Stimulated activated CD4-positive, alpha-beta T cell treated with anti-CD3 and anti-CD28 coated beads, Interleukin-1b, Interleukin-23, amount 100 ng/mL, for 48 hours (primary cell): ENCODE measurements at regions not wholly inside any gene's neighbourhood (a gene's known extent, or its start where the extent isn't known, plus 50 kb on each side); places are given as distances from the start of the nearest gene placed in this dataset.

Experiments
- DNase-seq: peaks from one replicate; pipeline ENCODE4 v3.0.0-alpha.2; 2020

DNA sequence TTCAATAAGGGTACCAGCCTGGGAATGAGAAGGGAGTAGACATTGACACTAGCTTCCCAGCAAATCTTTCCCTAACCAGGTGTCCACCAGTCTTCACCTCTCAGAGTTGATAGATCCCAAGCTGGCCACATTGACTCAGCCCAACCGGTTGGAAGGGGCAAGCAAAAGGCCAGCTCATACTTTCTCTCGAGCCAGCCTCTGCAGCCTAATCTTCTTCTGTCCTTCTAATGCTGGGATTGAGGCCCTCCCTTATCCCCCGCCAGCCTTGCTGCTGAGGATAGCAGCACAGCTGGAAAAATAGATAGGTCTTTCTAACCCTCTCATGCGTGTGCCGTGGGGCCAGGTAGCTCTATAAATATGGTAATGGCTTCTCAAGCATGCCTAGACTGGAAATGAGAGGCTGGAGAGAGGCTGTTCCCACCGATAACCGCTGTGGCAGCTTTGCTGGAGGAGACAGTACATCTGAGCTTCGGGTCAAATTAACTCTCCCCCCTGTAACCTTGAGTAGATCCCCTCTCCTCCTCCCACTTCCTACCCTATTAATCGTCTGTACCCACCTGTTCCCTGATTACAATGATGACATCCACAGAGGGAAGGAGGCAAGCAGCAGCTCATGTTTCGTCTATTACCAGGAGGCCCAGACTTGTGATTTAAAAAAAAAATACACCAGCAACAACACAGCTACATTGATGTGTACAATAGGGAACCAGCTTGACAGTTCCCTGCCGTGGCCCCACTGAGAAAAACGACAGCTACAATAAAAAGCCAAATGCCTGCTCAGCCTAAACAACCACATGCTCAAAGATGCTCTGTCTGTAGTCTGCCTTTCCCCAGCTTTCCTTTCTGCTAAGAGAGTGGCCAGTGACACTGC, 219.9 kb upstream of the BRINP1 start:
- DNase-seq, result no peak

DNA sequence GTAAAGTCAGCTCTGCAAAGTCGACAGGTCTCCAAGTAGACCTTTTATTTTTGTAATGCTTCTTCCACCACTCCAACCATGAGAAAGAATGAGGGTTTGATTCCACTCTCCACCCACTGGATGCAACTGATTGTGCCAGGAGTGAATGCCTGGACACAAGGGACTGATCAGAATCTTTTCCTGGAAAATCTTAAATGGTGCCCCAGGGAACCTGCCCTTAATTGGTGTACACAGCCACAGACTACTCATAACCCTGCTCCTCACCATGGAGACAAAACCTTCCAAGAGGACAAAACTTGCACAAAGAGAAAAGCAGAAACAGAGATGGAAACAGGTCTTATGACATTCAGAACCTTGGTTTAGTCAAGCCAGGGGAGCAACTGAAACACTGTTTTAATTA, 208.6 kb upstream of the BRINP1 start:
- DNase-seq, result no peak

DNA sequence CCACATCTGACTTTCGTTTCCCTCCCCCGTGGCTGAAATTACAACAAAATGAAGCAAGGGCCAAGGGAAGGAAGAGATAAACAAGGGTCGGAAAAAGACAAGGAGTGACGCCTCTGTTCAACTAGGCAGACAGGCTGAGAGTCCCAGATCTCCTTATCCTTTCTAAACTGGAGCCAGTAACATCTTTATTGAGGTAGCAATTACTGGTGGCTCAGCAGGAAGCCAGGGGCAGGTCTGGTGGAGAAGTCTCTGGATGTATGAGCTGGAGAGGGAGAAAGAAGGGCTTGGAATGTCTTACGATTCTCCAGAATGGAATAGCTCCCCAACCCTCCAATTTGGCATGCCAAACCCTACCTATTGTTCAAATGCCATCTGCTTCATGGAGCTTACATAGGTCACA, 190.8 kb upstream of the BRINP1 start:
- no peak for DNase-seq

DNA sequence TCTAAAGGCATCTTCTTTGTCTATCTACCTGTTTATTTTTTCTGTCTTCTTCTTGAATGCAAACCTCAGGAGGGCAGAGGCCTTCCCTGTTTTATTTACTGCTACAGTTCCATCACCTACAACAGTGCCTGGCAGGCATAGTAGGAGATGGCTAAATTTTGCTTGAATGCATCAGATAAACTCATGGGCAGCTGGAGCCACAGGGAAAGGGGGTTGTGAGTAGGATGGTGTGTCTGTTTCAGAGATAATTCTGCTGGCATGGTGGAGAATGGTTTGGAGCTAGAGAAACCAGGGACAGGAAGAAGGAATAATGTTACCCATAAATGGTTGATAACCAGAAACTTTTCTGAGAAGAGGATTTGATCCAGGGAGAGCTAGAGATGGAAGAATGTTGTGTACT, 189.8 kb upstream of the BRINP1 start:
- DNase-seq, result no peak

DNA sequence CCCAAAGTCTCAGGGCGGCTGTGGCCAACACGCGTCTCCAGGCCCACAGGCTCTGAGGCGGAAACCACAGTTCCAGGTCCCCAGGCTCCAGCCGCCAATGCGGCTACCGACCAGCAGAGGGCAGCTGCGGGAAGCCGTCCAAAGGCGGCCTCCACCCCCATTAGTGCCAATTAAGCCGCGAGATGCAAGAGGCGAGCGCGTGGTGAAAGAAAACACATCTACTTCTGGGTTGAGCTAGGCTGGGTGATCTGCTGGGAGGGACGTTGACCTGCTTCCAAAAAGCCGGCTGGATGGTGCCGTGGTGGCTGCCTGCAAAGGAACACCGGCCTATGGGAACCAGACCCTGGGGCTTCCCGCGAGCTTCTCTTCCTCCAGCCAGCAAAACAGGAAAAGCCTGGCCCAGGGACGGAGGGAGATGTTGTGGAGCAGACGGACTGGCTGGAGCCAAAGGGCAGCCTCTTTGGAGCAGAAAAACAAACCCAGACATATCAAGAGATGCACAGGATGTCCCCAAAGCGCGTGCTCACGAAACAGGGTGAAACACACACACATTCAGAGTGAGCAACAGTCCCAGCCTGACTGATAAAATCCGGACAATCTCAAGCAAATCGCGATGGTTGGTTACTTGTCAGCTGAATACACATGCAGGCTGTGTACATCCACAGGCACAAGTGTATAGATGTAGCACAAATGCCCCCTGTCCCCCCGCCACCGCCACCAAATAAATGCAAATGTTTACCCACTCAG, 187.1 kb upstream of the BRINP1 start:
- DNase-seq, result peak; percentile 48

DNA sequence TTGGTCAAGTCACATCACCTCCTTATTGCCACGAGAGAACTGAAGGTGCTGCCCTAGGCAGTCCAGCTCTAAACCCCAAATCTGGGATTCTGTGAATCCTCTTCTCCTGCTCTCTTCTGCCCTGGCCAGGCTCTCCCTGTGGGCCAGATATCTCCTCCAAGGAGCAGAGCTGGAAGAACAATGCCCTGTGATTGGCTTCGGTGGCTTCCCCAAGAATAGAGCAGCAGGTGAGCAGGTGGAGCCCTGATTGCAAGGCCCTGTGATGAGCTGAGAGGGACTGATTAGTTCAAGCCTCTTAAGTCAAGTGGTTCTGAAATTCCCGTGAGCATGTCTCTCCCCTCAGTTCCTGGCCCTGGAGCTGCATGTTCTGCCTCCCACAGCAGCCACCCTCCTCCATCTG, 175.3 kb upstream of the BRINP1 start:
- DNase-seq, result no peak

DNA sequence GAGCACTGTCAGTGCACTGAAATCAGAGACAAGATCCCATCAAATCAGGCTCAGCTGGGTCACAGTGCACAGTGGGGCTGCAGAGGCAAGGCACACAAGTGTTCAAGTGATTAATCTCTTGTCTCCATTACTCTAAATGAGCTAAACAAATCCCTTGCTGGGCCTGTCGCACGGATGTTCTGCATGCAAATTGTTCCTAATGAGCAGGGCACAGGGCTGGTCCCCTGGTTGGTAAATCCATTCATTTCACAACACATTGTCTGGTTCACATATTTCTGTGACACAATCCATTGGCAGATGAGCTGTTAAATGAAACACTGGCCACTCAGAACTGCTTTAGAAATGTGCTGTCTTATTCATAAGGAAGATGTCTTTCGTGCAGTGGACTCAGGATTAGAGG, 167.9 kb upstream of the BRINP1 start:
- DNase-seq, result no peak

DNA sequence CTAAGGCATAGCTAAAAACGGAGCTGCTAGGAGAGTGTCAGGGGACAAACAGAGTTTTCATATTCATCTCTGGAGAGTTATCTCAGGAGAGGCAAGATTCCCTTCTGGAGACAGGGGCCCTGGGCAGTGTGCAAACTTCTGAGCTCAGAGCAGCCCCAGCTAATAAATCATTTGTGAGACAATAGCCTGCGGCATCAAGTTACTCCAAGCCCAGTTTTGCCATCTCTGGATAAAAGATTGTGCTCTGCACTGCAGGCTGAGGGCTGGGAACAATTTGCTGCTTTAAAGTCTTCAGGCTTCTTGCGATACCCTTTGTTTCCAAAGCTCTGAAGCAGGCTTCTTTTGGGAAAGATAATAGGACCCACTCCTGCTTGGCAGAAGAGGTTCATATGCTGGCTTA, 164.3 kb upstream of the BRINP1 start:
- DNase-seq, result no peak

DNA sequence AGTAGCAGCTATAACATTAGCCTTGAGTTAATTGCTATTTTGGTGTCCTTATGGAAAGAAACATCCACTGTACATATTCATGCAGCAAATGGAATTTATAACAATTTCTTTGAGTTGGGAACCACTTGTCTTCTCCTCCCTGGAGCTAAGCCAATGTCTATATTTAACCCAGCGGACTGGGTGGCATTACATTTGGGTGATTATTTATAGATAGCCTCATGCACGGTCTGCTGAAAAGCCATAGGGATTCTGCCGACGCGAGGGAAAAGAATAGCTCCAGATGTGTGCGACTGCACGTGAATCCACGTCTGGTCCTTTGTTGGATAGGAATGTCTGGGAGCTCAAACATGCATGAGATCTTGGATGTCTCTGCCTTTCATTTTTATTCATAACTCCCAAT, 157.5 kb upstream of the BRINP1 start:
- no peak for DNase-seq

DNA sequence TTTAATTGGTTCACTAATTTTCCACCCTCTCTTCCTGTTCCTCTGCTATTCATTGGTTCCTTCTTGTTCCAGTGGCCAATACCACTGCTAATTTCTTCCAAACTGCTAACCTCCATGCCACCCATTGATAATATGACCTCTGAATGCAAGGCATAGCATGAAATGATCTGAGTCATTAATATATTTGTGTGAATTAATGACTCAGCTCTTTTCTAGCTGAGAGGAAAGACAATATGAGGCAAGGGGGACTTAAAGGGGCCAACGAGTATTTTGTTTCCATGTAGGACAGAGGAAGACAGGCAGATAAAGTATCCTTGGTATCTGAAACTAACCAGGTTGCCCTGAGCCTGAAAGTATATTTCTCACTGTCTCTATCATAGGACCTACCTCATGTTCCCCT, 154.3 kb upstream of the BRINP1 start:
- no peak for DNase-seq

DNA sequence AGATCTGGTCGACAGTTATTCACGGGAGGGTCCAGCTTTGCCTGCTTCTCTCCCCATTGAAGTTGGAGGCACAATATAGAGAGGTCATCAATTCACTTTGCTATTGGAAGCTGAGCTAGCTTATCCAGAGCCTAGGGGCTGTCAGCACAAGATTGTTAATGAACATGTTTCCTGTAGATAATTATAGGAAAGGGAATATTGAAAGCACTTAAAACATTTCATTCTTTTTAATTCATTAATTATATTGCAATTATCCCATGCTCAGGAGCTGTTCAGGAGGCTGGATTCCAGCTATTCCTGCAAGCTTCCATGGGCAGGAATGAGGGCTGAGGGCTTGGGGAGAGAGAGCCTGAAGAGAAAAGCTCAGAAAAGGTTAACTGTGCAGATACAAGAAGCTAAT, 153.1 kb upstream of the BRINP1 start:
- no peak for DNase-seq

DNA sequence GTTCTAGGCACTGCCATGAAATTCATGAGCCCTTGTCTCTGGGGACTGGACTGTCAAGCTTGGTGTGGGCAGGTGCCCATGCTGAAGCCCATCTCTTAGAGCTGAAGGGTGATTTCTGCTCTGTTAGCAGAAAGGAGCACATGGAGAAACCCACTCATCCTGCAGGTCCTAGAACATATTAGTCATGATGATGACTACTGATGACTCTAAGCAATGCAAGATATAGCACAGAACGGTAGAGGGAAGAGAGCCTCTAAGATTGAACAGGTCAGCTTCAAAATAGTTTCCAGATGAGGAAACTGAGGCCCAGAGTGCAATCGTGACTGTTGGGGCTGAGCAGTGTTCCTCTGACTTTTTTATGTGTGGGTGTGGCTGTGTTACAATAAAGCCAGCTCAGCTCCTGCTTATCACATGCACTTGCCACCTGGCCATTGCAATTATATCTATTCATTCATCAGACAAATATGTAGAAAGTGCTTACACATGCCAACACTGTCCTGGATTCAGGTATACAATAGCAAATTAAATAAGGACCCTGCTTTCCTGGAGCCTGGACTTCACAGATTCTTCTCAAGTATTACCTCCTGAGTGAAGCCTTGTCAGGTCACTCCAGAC, 140.2 kb upstream of the BRINP1 start:
- DNase-seq, result no peak

DNA sequence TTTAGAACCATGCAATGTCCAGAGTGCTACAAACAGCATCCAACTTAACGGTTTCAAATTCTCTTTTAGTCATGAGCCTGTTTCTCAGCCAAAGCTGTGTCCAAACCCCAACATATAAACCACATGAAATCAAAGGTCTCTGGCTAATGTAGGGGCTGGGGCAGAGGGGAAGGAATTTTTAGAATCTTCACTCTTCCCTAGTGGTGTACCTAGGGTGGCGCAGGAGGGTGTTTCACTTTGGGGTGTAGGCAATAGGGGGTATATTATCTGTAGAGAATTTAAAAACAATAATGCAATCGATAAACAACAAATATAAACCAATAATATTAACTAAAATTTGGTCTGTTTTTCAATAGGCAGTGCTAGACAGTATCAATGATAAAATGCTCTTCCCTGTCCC, 132.1 kb upstream of the BRINP1 start:
- no peak for DNase-seq

DNA sequence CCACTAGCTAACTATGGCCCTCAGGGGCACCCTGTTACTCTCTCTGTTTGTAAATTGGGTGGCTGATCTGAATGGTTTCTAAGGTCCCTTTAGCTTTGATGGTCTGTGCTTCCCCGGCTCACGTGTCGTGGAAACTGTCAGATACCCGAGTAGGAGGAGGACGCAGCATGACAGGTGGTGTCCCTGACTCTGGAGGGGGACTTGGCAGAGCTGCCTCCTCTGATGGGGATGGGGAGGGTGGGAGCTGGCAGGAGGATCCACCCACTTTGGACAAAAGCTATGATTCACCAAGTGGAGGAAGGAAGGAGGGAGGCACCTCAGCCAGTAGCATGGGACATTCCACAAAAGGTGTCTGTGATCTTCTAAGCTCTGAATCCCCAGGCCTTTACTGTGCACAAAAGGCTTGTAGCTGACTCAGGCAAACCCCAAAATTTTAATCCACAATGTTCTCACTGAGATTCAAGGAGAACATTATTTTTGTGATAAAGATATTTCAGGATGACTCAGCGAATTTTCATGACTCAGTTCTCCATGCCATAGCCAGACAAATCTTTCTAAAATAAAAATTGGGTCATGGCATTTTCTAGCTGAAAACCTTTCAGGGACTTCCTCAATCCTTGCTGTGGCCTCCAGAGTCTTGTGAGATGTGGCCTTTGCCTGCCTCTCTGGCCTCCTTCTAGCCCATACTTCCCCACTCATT, 131.0 kb upstream of the BRINP1 start:
- DNase-seq, result no peak

DNA sequence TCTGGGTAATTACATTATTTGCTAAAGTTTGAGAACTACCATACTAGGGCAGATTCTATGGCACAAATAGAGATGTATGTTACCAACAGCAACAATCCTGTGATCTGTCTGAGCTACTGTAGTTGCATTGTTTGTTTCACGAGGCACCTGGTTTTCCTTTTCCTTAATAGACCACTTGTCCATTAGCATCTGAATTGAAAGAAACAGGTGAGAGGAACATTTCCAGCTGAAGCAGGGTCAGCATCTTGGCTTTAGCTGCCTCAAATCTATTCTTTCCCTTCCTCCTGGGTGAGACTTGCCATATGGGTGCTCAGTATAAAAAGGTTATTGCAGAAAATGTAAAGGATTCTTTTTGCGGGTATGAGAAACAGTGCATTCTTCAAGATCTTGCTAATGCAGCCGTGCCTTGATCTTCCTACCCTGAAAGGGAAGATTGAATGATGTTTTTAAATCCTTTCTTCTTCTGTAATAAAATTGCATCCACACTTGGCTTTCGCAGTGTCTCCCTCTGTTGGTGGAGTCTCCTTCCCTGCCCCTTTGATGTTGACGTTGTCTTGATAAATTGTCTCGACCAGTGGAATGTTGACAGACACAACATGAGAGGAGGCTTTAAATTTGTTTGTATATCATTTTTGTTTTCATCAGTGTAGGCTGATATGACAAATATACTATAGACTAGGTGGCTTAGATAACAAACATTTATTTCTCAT, 118.0 kb upstream of the BRINP1 start:
- DNase-seq, result no peak

DNA sequence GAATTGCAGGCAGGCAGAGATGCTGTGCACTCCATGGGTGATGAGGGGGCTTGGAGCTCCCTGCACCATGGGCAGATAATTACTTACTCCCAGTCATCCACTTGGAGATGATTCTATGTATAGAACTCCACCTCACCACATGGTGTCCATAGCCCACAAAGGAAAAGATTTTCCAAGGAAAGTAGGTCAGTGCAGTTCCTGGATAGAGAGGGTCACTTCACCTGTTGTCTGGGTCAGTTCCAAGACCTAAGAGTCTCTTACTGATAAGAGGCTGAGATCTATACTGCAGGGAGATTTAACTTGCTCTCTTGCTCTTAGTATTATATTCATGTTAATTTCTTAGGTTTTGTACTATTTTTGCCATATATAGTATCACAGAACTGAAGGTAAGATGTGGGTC, 113.9 kb upstream of the BRINP1 start:
- no peak for DNase-seq

DNA sequence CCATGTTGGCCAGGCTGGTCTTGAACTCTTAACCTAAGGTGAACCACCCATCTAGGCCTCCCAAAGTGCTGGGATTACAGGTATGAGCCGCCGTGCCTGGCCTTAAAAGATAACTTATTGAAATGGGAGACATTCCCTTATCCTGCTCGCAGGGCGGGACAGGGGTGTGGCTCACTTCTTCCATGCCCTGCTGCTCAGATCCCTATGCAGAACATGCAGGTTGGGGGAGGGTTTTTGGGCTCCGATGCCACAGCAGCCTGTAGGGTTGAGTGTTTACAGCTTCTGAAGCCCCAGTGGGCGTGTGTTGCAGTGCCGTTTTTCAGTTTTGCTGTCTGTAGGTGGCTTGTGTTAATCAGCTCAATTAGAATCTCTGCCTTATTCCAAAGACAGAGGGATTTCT, 108.0 kb upstream of the BRINP1 start:
- no peak for DNase-seq

DNA sequence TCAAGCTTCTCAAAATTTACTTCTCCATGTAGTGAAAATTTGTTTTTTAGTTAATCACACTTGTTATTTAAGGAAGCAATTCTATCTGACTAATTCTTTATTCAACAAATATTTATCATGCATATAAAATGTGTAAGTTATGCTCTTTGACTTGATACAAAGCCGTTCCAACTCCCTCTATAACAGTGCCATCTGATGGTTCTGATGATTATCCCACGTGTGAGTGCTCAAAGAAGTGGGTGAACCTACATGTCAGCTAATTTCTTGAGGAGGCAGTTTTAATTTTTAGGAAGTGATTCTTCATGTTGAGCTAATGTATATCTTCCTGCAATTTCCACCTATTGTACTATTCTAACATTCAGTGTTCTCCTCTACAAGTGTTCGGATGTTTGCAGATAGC, 88.8 kb upstream of the BRINP1 start:
- DNase-seq, result no peak

DNA sequence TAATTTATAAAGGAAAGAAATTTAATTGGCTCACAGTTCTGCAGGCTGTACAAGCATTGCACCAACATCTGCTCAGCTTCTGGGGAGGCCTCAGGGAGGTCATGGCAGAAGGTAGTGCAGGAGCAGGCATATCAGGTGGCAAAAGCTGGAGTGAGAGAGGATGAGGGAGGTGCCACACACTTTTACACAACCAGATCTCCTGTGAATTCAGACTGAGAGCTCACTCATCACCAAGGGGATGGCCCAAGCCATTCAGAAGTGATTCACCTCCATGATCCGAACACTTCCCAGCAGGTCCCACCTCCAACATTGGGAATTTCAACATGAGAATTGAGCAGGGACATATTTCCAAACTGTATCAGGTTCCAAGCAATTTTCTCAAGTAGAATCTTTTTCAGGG, 84.7 kb upstream of the BRINP1 start:
- no peak for DNase-seq

DNA sequence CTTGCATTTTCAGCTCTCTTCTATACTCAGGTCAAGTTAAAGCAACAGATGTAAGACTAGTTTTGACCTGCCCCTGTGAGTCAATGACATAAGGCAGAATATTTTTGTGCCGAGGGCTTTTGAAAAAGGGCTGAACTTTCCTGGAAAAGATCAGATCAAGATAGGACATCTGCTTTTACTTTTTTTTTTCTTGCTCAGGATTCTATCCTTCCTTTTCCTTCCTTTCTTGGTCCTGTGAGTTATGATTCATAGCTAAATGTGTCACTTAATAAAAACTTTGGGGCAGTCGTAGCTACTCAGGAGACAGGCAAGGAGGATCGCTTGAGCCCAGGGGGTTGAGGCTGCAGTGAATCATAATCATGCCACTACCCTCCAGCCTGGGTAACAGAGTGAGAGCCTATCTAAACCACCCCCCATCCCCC, 84.3 kb upstream of the BRINP1 start:
- no peak for DNase-seq

DNA sequence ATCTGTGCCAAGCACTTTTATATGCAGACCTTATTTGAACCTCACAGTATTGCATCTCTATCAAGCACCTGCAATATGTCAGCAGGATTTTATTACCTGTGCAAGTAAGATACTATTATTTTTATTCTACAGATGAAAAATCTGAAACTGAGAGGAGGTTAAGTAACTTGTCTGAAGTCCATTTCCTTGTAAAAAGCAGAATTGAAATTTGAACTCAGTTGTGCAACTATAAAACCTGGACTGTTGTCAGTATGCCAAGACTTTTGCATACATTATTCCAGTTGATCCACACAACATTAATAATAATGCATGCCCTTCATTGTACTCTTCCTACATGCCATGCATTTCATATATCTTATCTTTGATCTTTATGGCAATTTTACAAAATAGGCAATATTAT, 82.2 kb upstream of the BRINP1 start:
- DNase-seq, result no peak

DNA sequence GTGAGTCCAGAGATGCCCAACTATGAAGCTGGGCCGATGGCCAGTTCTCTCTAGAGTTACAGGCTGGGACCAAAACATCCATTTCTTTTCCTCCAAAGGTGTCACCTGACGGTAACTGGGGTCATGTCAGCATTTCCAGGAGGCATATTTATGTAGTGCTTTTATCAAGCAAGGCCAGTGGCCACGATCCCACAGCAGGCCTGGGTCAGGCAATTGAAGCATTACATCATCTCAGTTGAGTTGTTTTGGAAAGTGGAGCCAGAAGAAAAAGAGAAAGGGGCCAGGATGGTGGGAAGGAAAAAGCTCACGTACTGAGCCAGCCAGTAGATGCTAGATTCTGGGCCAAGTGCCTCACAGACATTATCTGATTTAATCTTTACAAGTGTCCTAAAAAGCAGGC, 73.9 kb upstream of the BRINP1 start:
- DNase-seq, result no peak

DNA sequence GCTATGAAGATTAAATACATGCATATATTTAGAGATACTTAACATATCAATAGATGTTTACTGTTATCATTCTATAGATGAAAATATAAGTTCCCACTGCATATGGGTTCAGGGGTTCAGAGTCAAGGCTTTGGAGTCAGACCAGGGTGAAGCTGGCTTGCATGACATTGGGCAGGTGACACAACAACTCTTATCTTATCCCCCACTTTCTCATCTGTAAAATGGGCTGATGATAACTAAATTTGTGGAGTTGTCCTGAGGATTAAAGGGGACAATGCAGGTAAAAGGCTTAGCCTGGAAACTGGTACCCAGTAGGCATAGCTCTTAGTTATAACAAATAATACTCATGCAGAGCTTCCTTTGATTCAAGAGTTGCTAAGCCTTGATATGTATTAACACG, 72.6 kb upstream of the BRINP1 start:
- no peak for DNase-seq
